Myocyte (in vitro differentiated cells): ENCODE measurements at regions not wholly inside any gene's neighbourhood (a gene's known extent, or its start where the extent isn't known, plus 50 kb on each side); places are given as distances from the start of the nearest gene placed in this dataset.
"Not testable (repeated sequence)": the region's sequence is repeated elsewhere in the genome, so short reads cannot be mapped to it uniquely, and the experiment has no call there.

Experiments
- DNase-seq: peaks from one replicate; pipeline ENCODE4 v3.0.0-alpha.2; 2012; ENCODE audit warnings: low read depth

DNA sequence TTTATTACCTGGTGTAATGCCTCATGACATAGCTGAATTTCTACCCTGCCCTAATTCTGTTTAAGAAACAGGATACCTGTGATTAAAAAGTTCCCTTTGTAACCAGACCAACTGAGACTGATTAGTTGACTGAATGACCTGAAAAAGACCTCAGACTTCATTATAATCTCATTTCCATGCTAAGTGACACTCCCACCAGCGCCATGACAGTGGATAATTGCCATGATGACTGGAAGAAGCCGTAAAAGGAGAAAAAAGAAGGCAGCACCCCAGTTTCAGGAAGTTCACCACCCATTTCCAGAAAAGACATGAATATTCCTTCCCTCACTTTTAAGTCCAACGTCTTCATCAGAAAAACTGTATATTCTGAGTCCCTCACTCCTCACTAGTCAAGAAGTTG is 125.6 kb upstream of the HS3ST4 start:
- no peak for DNase-seq

DNA sequence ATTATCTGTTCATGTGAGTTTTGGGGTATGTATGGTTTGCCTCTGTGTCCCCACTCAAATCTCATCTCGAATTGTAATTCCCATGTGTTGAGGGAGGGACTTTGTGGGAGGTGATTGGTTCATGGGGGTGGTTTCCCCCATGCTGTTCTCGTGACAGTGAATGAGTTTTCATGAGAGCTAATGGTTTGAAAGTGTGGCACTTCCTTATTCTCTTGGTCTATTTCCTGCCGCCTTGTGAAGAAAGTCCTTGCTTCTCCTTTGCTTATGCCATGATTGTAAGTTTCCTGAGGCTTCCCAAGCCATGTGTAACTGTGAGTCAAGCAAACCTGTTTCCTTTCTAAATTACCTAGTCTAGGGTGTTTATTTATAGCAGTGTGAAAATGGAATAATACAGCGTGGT is 128.1 kb upstream of the HS3ST4 start:
- DNase-seq = no peak

DNA sequence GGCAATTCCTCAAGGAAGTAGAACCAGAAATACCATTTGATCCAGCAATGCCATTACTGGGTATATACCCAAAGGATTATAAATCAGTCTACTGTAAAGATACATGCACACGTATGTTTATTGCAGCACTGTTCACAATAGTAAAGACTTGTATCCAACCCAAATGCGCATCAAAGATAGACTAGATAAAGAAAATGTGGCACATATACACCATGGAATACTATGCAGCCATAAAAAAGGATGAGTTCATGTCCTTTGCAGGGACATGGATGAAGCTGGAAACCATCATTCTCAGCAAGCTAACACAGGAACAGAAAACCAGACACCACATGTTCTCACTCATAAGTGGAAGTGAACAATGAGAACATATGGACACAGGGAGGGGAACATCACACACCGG is 130.0 kb upstream of the HS3ST4 start:
- not testable (repeated sequence) for DNase-seq

DNA sequence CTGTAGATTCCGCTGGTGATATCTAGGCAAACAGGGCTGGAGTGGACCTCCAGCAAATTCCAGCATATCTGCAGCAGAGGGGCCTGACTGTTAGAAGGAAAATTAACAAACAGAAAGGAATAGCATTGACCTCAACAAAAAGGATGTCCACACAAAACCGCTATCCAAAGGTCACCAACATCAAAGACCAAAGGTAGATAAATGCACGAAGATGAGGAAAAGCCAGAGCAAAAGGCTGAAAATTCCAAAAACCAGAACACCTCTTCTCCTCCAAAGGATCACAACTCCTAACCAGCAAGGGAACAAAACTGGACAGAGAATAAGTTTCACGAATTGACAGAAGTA is 134.8 kb upstream of the HS3ST4 start:
- not testable (repeated sequence) for DNase-seq

DNA sequence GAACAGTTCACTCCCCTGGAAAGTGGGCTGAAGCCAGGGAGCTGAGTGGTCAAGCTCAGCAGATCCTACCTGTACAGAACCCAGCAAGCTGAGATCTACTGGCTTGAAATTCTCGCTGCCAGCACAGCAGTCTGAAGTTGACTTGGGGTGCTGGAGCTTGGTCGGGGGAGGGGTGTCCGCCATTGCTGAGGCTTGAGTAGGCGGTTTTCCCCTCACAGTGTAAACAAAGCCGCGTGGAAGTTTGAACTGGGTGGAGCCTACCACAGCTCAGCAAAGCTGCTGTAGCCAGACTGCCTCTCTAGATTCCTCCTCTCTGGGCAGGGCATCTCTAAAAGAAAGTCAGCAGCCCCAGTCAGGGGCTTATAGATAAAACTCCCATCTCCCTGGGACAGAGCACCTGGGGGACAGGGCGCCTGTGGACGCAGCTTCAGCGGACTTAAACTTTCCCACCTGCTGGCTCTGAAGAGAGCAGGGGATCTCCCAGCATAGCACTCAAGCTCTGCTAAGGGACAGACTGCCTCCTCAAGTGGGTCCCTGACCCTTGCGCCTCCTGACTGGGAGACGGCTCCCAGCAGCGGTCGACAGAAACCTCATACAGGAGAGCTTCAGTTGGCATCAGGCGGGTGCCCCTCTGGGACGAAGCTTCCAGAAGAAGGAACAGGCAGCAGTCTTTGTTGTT is 135.3 kb upstream of the HS3ST4 start:
- not testable (repeated sequence) for DNase-seq

DNA sequence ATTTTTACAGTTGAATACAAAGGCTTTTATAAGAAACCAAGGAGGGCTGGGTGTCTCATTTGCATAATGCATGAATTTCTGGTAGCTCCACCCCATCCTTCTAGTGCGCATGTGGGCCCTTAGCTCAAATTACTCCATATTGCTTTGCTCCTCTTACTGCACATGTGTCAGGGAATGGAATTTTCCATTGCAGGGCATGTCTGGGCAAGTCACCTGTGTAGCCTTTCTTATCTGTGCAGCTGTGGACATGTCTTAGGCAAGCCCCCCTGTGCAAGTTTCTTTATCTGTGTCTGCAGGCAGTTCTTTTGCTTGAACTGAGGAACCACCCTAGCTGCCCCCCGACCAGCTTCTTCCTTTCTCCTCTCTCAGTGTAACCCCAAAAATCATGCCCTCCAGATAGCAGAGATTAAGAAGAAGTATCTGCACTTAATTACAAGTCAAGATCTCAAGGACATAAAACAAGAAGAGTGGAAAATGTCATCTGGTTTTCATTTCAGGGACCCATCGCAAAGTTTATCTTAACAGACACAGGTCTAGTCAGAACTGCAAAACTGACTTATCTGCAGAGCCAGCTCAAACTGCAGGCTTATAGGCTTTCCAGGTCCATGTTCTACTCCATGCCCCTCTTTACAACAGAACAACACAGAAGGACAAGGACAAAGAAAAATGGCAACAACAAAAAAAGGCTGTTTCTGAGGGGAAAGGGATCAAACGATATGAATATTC is 137.9 kb upstream of the HS3ST4 start:
- DNase-seq = peak; percentile 13

DNA sequence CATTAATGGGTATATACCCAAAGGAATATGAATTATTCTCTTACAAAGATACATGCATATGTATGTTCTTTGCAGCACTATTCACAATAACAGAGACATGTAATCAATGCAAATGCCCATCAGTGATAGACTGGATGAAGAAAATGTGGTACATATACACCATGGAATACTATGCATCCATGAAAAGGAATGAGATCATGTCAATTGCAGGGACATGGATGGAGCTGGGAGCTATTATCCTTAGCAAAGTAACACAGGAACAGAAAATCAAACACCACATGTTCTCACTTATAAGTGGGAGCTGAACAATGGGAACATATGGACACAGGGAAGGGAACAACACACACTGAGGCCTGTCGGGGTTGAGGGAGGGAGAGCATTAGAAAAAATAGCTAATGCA is 141.1 kb upstream of the HS3ST4 start:
- no peak for DNase-seq

DNA sequence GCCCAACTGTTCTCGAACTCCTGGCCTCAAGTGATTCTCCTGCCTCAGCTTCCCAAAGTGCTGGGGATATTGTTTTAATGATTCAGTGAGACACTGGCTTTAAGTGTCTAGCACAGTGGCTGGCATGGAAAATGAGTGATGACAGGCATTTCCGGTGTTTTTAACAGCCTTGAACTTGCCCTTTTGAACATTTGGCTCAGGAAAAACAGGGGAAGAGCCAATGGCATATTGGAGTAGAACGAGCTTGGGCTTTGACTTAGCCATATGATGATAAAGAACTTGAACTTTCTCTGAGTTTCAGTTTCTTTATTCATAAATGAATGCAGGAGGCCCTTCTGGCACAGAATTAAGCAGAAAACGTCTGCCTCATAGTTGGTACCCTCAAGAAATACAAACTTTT is 145.0 kb upstream of the HS3ST4 start:
- DNase-seq = no peak

DNA sequence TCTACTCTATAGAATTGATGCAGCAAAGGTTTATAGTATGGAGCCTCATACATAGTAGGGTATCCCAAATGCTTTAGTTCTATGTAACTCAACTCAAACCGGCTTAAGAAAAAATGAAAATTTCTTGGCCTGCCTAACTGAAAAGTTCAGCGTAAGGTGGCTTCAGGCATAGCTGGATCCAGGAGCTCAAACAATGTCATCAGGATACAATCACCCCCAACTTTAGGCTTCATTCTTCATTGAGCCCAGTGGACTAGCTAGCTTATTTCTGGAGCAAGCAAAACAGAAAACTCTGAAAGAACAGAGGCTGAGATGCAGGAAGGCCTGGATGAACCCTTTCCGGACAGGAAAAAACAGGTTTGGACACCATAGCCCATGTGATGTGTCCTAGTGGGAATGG is 147.5 kb upstream of the HS3ST4 start:
- no peak for DNase-seq

DNA sequence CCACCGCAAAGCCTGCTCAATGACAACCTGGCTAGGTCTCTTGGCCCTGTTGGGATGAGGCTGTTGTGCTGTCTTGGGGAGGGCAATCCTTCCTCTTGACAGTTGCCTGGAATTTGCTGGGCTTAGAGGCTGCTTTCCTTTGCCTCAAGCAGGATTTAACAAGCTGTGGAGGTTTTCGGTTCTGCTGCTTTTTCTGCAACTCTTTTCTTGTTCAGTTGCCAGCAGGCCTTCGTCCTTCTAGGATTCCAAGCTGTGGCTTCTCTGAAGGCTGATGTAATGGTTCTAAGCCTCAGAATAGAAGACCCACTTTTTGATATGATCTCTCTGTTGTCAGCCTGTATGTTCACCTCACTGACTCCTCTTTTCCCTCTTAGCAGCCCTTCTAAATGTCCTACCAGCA is 149.5 kb upstream of the HS3ST4 start:
- DNase-seq = no peak

DNA sequence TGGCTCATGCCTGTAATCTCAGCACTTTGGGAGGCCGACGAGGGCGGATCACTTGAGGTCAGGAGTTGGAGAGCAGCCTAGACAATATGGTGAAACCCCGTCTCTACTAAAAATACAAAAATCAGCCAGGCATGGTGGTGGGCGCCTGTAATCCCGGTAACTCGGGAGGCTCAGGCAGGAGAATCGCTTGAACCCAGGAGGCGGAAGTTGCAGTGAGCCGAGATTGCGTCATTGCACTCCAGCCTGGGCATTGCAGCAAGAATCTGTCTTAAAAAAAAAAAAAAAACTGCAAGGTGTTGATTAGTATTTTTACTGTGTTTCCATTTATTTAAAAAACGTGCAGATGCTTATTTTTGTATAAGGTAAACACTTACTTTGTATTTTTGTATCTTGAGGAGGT is 152.0 kb upstream of the HS3ST4 start:
- DNase-seq = not testable (repeated sequence)

DNA sequence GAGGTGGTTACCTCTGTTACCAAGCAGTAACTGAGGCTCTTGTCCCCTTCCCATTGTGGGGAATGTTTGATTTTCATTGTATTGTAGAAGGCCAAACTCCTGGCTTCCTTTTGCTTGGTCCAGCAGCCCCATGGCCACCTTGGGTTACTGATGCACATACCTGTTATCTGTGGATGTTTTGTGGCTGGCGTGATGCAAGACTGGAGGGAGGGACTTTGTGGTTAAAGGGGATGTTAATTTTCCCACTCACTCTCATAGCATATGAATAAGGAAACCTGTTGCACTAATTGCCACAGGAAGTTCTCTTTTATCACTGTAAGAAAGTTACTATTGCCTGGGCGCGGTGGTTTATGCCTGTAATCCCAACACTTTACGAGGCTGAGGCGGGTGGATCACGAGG is 168.6 kb upstream of the HS3ST4 start:
- no peak for DNase-seq

DNA sequence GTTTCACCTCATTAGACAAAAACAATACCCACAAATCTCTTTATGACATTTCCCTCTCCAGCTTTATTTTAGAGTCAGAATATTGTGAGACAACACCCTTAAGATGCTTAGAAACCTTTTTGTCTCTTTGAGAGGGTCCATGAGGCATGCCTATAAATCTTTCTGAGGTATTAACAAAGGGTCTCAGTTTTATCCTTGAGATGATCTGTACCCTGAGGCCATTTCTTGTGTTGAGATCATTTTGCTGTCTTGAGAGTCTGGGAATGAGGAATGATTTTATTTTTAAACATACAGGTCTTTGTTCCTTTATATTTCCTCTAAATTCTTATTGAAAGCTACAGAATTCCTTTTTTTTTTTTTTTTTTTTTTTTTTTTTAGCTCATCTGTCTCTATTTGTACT is 179.7 kb upstream of the HS3ST4 start:
- no peak for DNase-seq

DNA sequence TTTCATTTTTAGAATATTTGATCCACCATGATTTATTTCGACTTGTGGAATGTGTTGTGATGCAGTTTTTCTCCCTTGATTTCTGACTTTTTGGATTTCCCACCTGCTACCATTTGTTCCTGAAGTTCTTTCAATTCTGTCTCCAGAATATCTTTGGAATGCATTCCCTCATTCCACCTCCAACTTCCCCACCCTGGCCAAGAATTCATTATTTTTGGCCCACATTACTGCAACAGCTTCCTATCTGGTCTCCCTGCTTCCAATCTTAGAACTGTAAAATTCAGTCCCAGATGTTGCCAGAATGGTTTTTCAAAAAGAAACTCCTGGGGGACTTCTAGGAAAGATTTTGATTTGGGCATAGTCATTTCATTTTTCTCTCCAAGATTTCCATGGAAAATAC is 182.3 kb upstream of the HS3ST4 start:
- DNase-seq = peak; percentile 13

DNA sequence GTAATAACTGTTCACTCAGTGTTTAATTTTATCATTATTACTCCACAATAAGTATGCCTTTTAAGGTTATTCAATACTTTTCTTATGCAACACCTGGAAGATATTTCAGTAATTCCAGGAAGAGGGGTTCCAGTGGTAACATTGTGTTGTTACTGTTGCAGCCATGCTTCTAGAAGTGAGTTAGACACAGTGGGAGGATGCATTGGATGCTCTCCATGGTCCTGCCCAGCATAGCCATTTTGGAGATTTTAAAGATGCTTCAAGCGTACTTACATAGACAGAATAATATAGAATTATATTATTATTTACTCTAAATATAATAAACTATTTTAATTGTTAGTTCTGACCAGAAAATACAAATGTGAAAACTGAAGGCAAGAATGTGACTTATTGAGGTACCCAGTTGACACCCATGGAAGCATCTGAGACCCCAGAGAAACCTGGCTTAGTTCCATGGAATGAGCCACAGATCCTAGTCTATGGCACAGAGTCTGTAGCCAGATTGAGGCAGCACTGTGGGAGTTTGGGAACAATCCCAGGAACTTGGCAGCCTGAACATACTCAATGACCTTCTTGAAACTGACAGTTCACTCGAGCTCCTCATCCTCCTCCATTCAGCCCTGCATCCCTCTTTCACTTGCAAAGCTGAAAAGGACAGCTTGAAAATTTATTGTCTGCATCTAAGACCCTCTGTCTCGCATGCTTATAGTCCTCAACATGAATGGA is 190.1 kb upstream of the HS3ST4 start:
- DNase-seq = peak; percentile 26

DNA sequence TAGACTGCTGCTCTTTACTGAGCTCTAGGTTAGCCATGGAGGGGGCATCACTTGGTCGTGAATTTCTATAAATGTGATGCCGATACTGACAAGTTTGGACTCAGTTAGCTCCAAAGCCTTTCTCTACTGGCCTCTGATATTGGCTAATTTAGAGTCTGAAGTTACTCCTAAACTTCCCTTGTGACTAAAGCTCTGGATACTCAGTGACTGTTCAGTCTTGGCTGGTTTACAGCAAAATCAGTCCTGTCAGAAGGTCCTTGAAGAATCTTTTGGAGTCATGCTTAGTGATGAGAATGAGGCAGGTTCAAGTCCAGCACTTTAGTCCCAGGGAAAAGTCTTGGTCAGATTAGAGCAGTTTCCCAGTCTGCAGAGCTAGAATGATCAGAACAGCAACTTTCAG is 197.5 kb upstream of the HS3ST4 start:
- peak; percentile 28 for DNase-seq

DNA sequence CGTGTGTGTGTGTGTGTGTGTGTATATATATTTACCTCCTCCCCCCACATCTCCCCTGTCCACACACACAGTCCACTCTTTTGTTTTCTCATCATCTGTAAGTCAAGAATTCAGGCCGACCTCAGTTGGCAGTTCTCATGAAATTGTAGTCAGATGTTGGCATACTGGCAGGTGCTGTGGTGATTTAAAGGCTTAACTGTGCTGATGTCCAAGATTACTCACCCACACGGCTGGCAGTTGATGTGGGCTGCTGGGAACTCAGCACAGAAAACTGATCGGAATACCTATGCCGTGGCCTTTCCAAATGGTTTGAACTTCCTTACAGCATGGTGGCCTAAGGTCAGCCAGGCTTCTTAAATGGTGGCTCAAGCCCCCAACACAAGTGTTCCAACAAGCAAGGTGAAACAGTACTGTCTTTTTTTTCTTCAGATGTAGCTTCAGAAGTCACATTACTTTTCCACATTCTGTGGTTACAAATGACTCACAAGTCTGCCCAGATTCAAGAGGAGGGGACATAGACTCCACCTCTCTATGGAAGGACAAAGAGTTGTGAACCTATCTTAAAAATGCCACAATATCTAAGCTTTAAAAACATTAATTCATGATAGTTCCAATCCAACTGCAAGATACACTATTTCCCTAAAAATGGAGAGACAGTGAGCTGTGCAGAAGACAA is 198.5 kb upstream of the HS3ST4 start:
- peak; percentile 92 for DNase-seq

DNA sequence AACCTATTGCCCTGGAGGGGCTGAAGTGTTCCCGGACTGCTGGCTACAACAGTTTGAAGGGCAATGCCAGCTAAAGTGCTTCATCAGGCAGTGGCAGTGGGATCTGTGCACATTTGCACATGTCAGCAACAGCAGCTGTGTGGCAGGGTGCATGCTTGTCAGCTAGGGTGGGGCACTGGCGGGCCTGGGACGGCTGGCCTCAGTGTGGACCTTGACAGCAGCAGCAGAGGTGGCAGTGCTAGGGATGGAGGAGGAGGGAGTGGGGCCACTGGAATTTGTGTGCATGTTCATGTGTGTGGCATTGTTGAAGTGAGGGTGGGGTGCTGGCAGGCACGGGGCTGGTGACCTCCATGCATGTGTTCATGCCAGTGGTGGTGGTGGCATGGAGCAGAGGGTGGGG is 203.3 kb upstream of the HS3ST4 start:
- DNase-seq = no peak

DNA sequence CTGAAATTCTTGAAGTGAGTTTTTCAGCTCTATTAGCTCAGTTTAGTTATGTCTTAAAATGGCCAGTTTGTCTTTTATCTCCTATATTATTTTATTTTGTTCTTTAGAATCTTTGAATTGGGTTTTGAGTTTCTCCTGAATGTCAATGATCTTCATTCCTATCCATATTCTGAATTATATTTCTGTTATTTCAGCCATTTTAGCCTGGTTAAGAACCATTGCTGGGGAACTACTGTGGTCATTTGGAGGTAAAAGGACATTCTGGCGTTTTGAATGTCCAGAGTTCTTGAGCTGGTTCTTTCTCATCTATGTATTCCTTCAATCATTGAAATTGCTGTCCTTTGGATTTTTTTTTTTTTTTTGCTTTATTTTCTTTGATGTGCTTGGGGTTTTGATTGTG is 203.9 kb upstream of the HS3ST4 start:
- DNase-seq = no peak

DNA sequence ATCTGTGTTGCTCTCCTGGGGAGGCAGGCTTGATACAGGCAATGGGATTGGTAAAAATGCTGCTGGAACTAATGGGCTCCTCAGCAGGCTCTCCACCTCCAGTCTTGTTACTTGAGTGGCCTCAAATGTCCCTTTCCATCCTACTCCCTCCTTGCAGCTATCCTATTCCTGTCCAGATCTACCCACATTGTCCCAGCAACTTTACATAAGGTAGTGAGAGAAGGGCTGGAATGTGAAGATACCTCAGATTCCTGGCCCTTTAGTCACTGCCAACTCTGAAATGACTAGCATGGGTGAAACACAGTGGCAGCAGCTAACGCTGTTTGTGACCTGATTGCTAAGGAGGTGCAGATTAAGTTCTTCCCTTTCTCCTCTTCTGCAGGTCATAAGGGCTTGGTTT is 210.1 kb upstream of the HS3ST4 start:
- no peak for DNase-seq

DNA sequence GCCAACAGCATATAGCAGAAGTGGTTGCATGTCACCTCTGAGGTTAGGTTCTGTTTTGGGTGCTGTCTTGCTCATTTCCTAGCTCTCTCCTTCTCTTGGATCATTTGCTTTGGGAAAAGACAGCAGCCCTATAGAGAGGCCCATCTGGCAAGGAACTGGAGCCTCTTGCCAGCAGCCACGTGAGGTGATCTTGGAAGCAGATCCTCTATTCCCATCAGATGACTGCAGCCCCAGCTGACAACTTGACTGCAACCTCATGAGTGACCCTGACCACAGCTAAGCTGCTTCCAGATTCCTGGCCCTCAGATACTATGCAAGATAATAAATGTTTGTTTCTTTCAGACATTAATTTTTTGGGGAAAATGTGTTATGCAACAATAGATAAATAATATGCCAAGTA is 213.3 kb upstream of the HS3ST4 start:
- peak; percentile 88 for DNase-seq

DNA sequence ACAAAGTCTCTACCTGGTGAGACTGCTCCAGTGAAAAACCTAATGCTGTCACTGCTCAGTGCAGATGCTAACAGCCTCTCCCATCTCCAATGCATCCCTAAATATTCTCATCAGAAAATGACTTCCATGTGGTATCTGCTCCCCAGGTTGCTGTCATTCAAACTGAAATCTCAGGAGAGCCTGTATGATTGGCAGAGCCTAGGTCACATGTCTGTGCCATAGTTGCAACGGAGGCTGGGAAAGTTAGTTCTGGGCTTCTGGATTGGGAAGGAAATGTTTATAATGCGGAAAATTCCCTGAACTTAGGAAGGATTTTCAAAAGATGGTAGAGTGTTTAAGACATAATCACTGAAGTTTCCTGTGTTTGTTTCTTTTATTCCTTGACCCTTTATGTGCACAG is 206.4 kb upstream of the ZKSCAN2 start:
- DNase-seq = no peak
